Hematopoietic multipotent progenitor cell (in vitro differentiated cells): ENCODE measurements at regions not wholly inside any gene's neighbourhood (a gene's known extent, or its start where the extent isn't known, plus 50 kb on each side); places are given as distances from the start of the nearest gene placed in this dataset.

Experiments used
- DNase-seq, 3 donors: peaks; one replicate each; pipeline ENCODE4 v3.0.0-alpha.2; 2011 to 2015; ENCODE audit warnings: low read depth in 2 of 3, low spot score in 2 of 3

DNA sequence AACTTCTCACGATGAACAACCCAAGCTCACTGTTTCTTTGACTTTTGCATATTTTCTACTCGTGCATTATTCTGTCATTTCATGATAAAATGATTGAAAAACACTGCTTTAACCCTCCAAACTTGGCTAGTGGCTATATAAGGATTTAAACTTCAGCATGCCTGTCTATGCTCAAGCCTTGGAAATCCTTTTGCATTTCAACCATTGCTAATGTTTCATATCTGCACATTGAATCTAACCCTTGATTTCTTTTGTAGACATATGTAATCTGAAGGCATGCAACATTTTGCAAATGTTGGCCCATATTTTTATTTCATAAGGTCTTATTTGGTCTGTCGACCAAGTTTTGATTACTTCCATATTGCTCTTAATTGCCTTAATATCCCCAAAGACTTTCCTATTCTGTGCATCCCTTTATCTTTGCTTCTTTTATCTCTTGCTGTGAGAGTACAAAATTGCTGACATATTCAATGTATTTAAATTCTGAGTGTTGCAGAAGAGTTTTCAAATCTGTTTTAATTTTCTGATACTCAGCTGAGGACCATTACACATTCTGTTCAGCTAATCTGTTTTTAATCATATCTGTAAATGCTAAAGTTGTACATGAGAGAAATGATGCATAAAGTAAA, 403.7 kb upstream of the ZNF608 start:
- DNase-seq, result no peak

DNA sequence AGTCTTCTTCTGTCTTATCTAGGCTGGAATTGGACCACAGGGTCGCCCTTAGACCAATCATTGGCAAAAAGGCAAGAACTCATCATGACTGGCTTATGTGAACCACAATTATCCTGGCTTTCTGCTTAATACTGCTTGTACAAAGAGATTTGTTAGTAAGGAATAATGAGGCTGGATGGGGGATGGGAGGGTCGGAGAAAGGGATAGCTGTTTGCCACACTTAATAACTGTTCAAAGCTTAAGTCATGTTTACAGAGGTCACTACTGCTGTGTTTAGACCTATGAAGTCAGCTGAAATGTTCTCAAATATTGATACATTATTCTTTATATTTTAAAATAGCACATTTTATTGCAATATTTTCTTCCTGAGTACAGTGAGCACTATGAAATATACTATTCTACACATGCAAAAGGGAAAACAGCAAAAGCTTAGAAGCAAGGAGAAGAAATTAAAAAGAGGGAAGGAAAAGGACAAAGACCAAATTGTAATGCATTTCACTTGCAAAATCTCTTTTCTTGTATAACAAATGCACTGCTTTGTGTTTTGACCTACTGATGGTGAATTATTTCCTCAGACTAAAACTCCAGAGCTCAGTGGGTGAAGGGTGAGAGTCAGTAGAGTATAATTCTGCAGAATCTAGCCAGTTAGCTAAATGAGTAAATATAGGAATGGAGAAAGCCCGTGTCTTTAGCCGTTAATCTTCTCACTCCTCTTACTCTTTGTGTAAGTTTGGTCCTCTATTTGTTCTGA, 404.9 kb upstream of the ZNF608 start:
- no peak for DNase-seq

DNA sequence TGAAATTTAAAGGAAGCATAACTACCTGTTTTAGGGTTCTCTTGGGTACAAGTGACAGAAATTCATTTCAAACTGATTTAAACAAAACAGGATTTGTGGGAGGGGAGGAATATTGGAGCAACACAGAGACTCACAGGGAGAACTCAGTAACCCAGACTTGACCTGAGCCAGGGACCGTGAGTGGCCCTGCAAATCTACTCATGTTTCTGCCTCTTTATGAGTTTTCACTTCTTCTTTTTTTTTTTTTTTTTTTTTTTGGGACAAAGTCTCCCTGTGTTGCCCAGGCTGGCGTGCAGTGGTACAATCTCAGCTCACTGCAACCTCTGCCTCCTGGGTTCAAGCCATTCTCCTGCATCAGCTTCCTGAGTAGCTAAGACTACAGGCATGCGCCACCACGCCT, 405.6 kb upstream of the ZNF608 start:
- DNase-seq, result no peak

DNA sequence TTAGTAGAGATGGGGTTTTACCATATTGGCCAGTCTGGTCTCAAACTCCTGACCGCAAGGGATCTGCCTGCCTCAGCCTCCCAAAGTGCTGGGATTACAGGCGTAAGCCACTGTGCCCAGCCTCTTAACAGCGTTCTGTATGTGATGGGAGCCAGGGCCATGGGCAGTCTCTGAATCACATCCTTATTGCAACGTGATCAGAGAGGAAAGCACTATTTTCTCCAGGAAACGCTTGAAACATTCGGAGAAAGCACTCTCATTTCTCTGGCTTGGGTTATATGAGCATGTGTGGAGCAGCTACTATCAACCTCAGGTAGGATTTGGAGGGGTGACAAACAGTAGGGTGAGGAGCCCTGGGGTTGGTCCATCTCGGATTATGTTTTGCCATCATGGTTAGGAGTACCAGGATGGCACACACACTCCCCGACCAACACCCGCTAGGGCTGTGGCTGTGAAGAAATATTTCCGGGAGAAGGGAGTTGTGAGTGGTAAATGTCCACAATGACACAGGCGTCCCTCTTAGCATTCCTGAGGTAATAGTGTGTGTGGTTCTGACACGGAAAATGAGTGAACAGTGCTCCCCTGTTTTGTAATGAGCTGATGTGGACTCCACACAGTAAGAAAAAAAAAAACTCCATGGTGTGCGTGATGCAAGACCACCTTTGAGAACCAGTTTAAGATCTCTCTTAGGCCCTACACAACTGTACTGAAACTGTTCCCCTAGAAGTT, 406.2 kb upstream of the ZNF608 start:
- DNase-seq, result no peak

DNA sequence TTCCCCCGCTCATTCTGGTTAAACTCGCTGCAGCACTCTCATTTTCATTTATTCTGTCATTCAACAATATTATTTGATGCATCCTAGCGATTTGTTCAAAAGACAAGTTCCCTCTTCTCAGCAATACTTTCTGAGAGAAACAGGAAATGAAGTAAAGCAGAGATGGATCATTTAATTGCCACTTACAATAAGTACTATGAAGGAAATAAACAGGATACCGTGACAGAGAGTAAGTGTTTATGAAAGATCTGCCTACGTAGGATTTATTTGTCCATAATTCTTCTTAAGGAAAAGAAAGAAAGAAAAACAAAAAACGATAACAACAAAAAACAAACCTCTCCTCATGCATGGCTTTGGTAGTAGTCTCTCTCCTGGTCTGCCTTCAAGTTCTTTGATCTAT, 406.8 kb upstream of the ZNF608 start:
- no peak for DNase-seq

DNA sequence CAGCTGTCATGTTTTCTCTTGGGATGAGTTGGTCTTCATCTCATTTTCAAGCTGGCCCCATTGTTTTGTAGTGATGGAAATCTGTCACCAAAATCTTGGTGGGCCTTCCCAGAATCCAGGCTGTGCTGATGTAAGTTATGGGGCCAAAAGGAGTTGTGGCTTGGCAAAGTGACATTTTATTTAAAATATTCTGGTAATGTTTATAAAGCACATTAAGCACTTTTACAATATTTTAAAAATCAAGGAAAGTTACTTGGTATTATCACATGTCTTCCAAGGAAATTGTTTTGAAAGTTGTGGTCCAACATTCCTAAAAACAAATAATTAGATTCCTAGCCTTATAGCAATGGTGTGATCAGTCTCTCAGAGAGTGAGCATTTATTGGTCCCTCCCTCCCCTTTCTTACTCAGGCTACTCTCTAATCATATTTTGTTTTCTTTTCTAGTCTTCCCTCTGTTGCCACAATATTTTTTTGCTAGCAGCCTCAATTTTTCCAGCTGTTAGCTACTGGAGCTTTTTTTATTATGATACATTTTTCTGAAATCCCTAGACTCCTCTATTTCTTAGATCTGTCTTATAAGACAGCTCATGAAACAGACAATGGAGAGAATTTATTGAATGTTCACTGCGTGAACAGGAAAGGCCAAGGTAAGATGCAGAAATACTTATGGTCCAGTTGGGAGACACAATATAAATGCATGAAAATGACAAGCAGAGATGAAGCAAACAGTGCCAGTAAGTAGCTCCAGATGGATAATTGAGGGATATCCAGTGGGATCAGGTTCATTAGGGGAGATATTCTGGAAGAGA, 408.1 kb upstream of the ZNF608 start:
- no peak for DNase-seq

DNA sequence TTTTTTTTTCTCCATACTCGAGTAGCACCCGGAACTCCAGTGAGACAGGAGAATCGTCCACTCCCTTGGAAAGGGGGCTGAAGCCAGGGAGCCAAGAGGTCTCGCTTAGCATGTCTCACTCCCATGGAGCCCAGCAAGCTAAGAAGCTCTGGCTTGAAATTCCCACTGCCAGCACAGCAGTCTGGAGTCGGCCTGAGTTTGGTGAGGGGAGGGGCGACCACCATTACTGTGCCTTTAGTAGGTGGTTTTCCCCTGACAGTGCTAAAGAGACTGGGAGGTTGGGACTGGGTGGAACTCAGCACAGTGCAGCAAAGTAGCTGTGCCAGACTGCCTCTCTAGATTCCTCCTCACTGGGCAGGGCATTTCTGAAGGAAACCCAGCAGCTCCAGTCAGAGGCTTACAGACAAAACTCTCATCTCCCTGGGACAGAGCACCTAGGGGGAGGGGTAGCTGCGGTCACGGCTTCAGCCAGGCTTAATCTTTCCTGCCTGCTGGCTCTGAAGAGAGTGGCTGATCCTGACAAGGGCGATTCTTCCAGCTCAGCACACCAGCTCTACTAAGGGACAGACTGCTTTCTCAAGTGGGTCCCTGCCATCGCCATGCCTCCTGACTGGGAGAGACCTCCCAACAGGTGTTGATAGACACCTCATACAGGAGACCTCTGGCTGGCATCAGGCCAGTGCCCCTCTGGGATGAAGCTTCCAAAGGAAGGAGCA, 414.5 kb upstream of the ZNF608 start:
- no peak for DNase-seq

DNA sequence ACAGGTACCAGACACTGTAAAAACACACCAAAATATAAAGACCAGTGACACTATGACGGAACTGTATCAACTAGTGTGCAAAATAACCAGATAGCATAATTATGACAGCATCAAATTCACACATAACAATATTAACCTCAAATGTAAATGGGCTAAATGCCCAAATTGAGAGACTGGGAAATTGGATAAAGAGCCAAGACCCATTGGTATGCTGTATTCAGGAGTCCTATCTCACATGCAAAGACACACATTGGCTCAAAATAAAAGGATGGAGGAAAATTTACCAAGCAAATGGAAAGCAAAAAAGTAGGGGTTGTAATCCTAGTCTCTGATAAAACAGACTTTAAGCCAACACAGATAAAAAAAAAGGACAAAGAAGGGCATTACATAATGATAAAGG, 416.3 kb upstream of the ZNF608 start:
- DNase-seq, result no peak

DNA sequence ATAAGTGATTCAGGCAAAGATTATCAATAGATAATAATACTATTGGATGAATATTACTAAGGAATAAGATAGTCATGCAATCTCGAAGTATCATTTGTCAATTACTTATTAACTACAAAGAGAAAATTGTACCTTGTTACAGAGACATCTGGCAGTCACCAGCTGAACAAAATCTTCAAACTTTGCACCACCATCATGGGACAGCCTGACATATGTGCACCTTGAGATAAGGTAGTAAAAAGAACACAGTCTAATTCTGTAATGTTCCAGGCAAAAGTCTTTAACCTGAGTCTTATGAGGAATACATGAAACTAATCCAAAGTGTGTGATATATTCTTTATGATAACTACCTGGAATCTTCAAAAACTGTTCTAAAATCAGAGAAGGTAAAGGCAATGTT, 423.0 kb upstream of the ZNF608 start:
- no peak for DNase-seq

DNA sequence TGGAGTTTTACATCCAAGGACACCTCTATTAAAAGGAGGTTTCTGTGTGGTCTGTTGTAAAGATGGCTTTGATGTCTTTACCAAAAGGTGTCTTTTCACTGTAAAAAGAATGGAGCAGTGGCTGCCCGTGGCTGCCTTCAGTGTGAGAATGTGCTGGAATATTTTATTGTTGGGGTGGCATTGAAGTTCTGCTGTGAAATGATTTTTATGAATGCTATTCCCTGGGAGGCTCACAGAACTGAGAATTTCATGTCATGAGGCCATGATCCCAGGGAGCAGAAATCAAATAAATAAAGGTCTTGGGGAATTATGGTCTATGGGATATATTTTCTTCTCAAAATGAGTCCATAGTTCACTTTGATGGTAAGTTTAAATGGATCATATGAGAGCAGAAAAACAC, 425.2 kb upstream of the ZNF608 start:
- DNase-seq, result no peak

DNA sequence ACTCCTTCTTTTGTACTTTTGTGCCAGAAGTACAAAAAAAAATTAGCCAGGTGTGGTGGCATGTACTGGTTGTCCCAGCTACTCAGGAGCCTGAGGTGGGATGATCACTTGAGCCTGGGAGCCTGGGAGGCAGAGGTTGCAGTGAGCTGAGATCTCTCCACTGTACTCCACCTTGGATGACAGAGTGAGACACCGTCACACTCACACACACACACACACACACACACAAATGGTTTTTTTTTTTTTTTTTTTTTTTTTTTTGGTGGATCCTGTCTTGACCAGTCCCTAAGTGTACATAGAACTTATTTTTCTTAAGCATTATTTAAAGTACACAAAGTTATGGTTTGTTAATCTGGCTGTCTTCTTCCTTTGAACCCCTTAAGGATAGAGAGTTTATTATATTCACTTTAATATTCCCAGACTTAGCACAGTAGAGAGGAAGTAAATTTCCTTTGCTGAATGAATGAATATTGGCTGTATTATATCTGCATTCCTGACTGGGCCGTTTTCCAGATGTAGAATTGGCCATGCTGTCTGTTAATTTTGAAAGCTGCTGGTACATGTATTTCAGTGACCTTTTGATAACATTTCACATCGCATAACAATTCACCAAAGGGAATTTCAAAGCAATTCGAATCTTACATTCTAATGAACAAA, 429.0 kb upstream of the ZNF608 start:
- DNase-seq, result no peak

DNA sequence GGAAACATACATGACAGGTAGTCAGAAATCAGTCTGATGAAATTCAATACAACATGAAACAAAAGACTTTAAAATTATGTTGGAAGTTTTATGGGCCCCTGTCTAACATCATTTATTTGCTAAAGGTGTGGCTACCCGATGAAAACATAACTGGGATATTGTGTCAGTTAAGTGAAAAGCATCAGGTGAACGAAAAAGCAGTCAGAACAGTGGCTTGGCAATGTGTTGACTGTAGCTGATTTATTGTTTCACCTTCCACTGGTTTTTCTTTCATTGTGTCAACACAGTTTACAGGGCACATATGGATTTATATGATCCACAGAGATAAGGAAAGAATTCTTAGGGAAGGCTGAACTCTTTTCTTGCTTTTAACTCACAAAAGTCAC, 429.6 kb upstream of the ZNF608 start:
- no peak for DNase-seq

DNA sequence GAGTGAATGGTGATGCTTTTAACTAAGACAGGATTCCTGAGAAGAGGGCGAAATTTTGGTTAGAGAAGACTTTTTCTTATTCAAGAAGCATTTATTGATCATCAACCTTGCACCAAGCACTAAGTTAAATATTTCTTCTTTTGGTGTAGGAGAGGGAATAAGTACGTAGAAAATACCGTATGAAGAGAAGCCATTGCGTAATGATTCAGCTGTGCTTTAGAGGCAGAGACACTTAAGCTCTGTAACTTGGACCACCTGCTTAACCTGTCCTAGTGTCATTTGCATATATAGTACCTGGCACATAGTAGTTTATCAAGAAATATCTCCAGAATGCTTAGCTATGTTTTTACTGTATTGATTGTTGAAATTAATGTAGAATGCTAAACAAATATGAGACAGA, 430.9 kb upstream of the ZNF608 start:
- DNase-seq, result no peak

DNA sequence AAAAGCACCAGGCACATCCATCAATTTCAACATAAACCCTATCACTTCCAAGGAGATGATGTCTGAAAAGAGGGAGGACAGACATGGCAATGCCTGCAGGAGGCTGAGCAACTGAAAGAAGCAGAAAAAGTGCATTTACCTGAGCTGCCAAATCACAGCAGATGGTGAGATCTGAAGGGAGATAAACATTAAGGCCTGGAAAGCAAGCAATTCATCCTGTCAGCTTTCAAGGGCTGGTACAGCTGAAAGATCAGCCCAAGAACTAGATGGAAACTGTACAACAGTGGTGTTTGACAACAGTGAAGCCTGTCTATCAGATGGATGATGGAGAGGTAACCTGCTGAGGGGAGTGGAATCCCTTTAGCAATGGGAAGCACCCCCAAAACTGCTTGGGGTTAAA, 433.2 kb upstream of the ZNF608 start:
- no peak for DNase-seq

DNA sequence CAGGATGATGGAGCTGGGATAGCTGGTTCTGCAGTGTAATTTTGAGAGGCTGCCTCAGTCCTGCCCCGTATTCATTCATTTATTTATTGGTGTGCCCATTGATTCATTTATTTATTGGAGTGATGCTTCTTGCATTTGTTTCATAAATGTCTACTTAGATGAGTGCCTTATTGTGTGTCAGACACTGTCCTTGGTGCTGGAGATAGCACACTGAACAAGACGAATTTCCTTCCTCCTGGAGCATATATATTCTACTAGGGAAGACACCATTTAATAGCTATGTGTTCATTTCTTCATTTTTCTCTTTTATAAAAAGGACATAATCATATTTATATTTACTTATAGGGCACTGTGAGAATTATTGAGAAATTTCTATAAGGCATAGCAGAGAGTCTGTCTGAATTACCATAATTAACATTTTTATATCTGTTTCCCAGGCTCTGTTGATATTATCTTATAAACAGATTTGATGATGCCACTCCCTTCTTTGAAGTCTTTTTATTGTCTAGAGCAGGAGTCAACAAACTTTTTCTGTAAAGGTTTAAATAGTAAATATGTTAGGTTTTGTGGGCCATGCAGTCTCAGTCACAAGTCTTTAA, 433.9 kb upstream of the ZNF608 start:
- no peak for DNase-seq

DNA sequence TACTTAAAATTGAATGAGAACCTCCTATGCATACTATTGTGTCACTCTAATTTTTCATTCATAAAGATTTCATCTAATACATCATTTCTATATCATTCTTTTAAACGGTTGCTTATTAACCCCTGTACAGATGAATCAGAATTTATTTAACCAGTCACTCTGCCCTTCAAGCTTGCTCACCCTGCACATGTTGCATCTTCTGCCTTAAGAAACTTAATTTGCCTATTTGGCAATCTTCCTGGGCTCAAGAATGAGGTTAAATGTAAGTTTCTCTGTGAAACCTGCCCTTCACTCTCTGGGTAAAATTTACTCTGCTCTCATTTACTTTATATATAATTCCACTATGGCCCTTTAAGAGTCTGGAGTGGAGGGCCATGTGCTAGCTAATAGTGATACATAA, 434.7 kb upstream of the ZNF608 start:
- DNase-seq, result no peak

DNA sequence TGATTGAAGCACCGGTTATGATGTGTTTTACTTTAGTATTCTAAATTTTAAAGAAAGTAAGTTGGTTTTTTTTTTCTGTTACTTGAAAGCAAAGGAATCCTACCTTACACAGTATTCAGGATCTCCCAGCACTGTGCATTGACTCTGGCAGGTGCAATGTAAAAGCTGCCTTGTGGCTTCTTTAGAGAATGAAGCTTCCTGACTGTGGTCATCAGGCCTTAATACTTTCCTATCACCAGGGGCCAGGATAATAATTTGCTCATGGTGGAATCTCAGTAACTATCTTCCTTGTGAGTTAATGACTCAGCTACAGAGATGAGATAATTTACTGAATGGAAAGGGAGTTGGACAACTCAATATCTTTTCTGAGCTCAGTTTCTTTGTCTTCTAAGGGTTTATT, 435.5 kb upstream of the ZNF608 start:
- DNase-seq, result no peak

DNA sequence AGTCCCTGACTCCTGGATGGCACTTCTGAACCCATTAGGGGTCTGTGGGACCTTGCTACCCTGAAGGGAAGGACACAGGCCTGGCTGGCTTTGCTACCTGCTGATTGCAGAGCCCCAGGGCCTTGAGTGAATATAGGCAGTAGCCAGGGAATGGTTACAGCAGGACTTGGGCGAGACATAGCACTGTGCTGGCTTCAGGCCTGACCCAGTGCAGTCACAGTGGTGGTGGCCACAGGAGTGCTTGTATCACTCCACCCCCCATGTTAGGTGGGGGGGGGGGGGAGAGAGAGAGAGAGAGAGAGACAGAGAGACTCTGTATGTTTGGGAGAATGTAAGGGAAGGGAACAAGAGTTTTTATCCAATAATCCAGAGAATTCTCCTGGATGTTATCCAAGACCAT, 439.3 kb upstream of the ZNF608 start:
- no peak for DNase-seq

DNA sequence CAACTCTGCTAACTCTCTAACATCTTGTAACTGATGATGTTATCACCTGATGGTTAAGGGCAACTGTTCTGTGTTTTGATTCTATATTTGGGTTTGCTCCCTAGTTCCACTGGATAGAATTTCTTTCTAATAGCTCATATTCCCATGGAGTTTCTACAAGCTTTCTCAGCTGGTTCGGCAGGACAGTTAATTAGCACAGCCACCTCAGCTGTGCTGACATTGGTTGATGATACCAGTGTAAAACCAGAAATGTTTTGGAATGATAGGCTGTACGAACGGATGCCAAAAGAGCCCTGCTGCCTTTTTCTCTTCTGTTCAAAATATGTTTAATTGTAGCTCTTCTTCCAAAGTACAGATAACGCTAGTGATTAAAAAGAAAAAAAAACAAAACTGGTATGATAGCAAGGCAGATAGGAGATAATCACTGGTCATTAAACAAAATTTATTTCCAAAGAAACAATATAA, 440.5 kb upstream of the ZNF608 start:
- no peak for DNase-seq

DNA sequence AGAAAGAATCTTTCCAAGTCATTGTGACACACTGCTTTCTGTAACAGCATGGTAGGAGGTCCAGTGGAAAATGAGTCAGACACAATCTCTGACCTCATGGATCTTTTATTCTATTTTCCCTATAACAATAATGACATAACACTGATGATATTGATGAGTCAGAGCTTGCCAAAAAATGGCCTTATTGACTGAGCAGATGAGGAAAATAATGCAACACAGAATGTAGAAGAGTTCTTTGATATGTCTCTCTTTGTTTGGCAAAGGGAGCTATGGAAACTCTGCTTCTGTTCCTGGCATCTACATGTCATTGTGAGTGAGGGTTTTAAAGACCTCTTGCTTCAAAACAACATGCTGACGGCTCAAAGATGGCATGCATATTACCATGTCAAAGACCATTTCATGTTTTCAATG, 443.1 kb upstream of the ZNF608 start:
- DNase-seq, result no peak
